ENCODE measurements at regions not wholly inside any gene's neighbourhood (a gene's known extent, or its start where the extent isn't known, plus 50 kb on each side); places are given as distances from the start of the nearest gene placed in this dataset.

- TF ChIP-seq KLF9 (tag by site-specific recombination; IDR thresholded peaks at IDR 0.05; ENCODE audit: low read depth) = no peak
- no peak for TF ChIP-seq YY1 (tag by site-specific recombination; IDR thresholded peaks at IDR 0.05)
- TF ChIP-seq ZNF423 (tag by site-specific recombination; IDR thresholded peaks at IDR 0.05) = no peak
- TF ChIP-seq HIC1 (tag by site-specific recombination; IDR thresholded peaks at IDR 0.05) = no peak
- no peak for TF ChIP-seq CTCF (tag by site-specific recombination; IDR thresholded peaks at IDR 0.05)
- TF ChIP-seq ZNF561 (tag by site-specific recombination; IDR thresholded peaks at IDR 0.05; ENCODE audit: borderline replicate concordance) = no peak
- TF ChIP-seq SETDB1 (IDR thresholded peaks at IDR 0.05; ENCODE audit: insufficient read length, low read length) = no peak
- TF ChIP-seq ZFP69B (tag by site-specific recombination; IDR thresholded peaks at IDR 0.05) = no peak
- no peak for TF ChIP-seq ZSCAN23 (tag by site-specific recombination; IDR thresholded peaks at IDR 0.05)
- no peak for TF ChIP-seq ATF2 (tag by site-specific recombination; IDR thresholded peaks at IDR 0.05; ENCODE audit: low read depth)
- no peak for TF ChIP-seq ZNF239 (tag by site-specific recombination; IDR thresholded peaks at IDR 0.05)
- TF ChIP-seq ZNF501 (tag by site-specific recombination; IDR thresholded peaks at IDR 0.05) = no peak
- TF ChIP-seq ZNF654 (tag by site-specific recombination; IDR thresholded peaks at IDR 0.05; ENCODE audit: low read depth) = no peak
- TF ChIP-seq ZBTB49 (tag by site-specific recombination; IDR thresholded peaks at IDR 0.05; ENCODE audit: low read depth) = no peak
Measured at GRCh38 chr14:104265918-104266630, 127.7 kb downstream of the KIF26A start.

All from HEK293 (cell line).